ENCODE measurements at regions not wholly inside any gene's neighbourhood (a gene's known extent, or its start where the extent isn't known, plus 50 kb on each side); places are given as distances from the start of the nearest gene placed in this dataset.

DNA sequence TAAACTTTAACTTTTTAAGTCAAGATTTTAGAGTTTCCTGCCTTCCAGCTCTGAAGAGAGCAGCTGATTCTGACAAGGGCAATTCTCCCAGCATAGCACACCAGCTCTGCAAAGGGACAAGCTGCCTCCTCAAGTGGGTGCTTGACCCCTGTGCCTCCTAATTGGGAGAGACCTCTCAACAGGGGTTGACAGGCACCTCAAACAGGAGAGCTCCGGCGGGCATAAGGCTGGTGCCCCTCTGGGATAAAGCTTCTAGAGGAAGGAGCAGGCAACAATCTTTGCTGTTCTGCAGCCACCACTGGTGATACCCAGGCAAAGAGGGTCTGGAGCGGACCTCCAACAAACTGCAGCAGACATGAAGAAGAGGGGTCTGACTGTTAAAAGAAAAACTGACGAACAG, 872.9 kb upstream of the PCDH10 start:
- TF ChIP-seq, protein P1, sequence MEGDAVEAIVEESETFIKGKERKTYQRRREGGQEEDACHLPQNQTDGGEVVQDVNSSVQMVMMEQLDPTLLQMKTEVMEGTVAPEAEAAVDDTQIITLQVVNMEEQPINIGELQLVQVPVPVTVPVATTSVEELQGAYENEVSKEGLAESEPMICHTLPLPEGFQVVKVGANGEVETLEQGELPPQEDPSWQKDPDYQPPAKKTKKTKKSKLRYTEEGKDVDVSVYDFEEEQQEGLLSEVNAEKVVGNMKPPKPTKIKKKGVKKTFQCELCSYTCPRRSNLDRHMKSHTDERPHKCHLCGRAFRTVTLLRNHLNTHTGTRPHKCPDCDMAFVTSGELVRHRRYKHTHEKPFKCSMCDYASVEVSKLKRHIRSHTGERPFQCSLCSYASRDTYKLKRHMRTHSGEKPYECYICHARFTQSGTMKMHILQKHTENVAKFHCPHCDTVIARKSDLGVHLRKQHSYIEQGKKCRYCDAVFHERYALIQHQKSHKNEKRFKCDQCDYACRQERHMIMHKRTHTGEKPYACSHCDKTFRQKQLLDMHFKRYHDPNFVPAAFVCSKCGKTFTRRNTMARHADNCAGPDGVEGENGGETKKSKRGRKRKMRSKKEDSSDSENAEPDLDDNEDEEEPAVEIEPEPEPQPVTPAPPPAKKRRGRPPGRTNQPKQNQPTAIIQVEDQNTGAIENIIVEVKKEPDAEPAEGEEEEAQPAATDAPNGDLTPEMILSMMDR (conservative IDR thresholded peaks at IDR 0.05; ENCODE audit: low read length) = no peak
- no peak for TF ChIP-seq EZH2phosphoT487 (IDR thresholded peaks at IDR 0.05; ENCODE audit: borderline replicate concordance)

All from Loucy (cell line).